SKM-1 treated with dmso at 0.1 percent for 144 hours (cell line): ENCODE measurements at regions not wholly inside any gene's neighbourhood (a gene's known extent, or its start where the extent isn't known, plus 50 kb on each side); places are given as distances from the start of the nearest gene placed in this dataset.

Source experiments
- DNase-seq: peaks from one replicate; lab custom pipeline; 2025; ENCODE audit not compliant: unreplicated experiment; lab: John Stamatoyannopoulos, UW

- no peak for DNase-seq
Observed at GRCh38 chr20:59431014-59431413, 130.6 kb downstream of the EDN3 start.

GRCh38 chr20:59434960-59435359, 134.5 kb downstream of the EDN3 start:
- DNase-seq: no peak

- DNase-seq: no peak
Observed at GRCh38 chr20:59435518-59435917, 135.1 kb downstream of the EDN3 start.

- no peak for DNase-seq
Observed at GRCh38 chr20:59437601-59438031, 137.2 kb downstream of the EDN3 start.

- no peak for DNase-seq
Observed at GRCh38 chr20:59438201-59438600, 137.8 kb downstream of the EDN3 start.

- DNase-seq: no peak
Observed at GRCh38 chr20:59439243-59439642, 138.8 kb downstream of the EDN3 start.

GRCh38 chr20:59441306-59441705, 140.9 kb downstream of the EDN3 start:
- no peak for DNase-seq

GRCh38 chr20:59441860-59442810, 141.7 kb downstream of the EDN3 start:
- DNase-seq: no peak

- DNase-seq: no peak
Observed at GRCh38 chr20:59443550-59443949, 143.1 kb downstream of the EDN3 start.

GRCh38 chr20:59446376-59446775, 146.0 kb downstream of the EDN3 start:
- no peak for DNase-seq

- DNase-seq: no peak
Observed at GRCh38 chr20:59448196-59448595, 147.8 kb downstream of the EDN3 start.

GRCh38 chr20:59448851-59449444, 148.5 kb downstream of the EDN3 start:
- no peak for DNase-seq

GRCh38 chr20:59451066-59451630, 150.7 kb downstream of the EDN3 start:
- DNase-seq: no peak

- DNase-seq: no peak
Observed at GRCh38 chr20:59451641-59452040, 151.2 kb downstream of the EDN3 start.

GRCh38 chr20:59452856-59453255, 151.5 kb upstream of the PHACTR3 start:
- no peak for DNase-seq

- no peak for DNase-seq
Observed at GRCh38 chr20:59453759-59454560, 150.4 kb upstream of the PHACTR3 start.

- no peak for DNase-seq
Observed at GRCh38 chr20:59455402-59456341, 148.7 kb upstream of the PHACTR3 start.

- DNase-seq: no peak
Observed at GRCh38 chr20:59456342-59457279, 147.7 kb upstream of the PHACTR3 start.

- DNase-seq: no peak
Observed at GRCh38 chr20:59458645-59459044, 145.7 kb upstream of the PHACTR3 start.
